Transverse colon (tissue), 4 donors: ENCODE measurements at regions not wholly inside any gene's neighbourhood (a gene's known extent, or its start where the extent isn't known, plus 50 kb on each side); places are given as distances from the start of the nearest gene placed in this dataset.

Experiments
- DNase-seq: peaks from one replicate; pipeline ENCODE4 v3.0.0-alpha.2; 2019
- H3K27ac ChIP-seq, 4 donors: fragments of 200-600 bp; sonication (generic); 2 replicates each; pipeline ENCODE4 v1.5.1; 2016 to 2018; ENCODE audit warnings: inconsistent platforms in 4 of 4
- H3K27me3 ChIP-seq: fragments of 200-600 bp; sonication (generic); 2 replicates; pipeline ENCODE4 v1.5.1; 2017; ENCODE audit warnings: inconsistent platforms
- H3K36me3 ChIP-seq, 4 donors: fragments of 200-600 bp; sonication (generic); 2 replicates each; pipeline ENCODE4 v1.5.1; 2017 to 2019; ENCODE audit warnings: inconsistent platforms in 4 of 4
- H3K4me1 ChIP-seq, 4 donors: fragments of 200-600 bp; sonication (generic); 2 replicates each; pipeline ENCODE4 v1.5.1; 2017 to 2020; ENCODE audit warnings: inconsistent platforms in 4 of 4
- H3K4me3 ChIP-seq, 4 donors: fragments of 200-600 bp; sonication (generic); 1 replicate in 1 of 4; 2 replicates in 3 of 4; pipeline versions ENCODE4 v1.5.1 to v1.6.1; 2017 to 2019; ENCODE audit warnings: inconsistent platforms in 4 of 4
- H3K9me3 ChIP-seq, 2 donors: fragments of 200-600 bp; sonication (generic); 2 replicates each; pipeline ENCODE4 v1.5.1; 2017 to 2019; ENCODE audit warnings: inconsistent platforms in 2 of 2
- CTCF ChIP-seq, 5 experiments: fragments of 200-600 bp in 3 of 5; fragments of 450-650 bp in 2 of 5; sonication (generic) in 3 of 5; IDR thresholded peaks; 1 replicate in 2 of 5; 2 replicates in 3 of 5; pipeline ENCODE4 v1.5.1; 2016 to 2017; ENCODE audit warnings: antibody characterized with exemption in 5 of 5, inconsistent platforms in 3 of 5, mild to moderate bottlenecking in 2 of 5, moderate library complexity in 1 of 5
- EP300 ChIP-seq: sonication (generic); formaldehyde crosslinking; IDR thresholded peaks from one replicate; pipeline ENCODE4 v1.6.1; 2017; ENCODE audit warnings: antibody characterized with exemption, low read depth
- POLR2A ChIP-seq: fragments of 450-650 bp; IDR thresholded peaks from one replicate; pipeline ENCODE4 v1.6.1; 2016; ENCODE audit warnings: antibody characterized with exemption, mild to moderate bottlenecking, moderate library complexity
- POLR2AphosphoS5 ChIP-seq, 3 donors: sonication (generic); formaldehyde crosslinking; IDR thresholded peaks; one replicate each; pipeline ENCODE4 v1.6.1; 2016; ENCODE audit warnings: antibody characterized with exemption in 3 of 3
- WGBS, 2 donors: methylation state at CpG; one replicate each; pipeline ENCODE4 v1.1.5; 2018; ENCODE audit warnings: low coverage in 1 of 2; 5-methylcytosine and 5-hydroxymethylcytosine counted together
- in situ Hi-C, 4 donors: fragments of 200-750 bp; cut with MboI; loops; one replicate each; pipeline versions ENCODE4 v1.15.0 to v1.15.1; 2017; ENCODE audit warnings: low sequenced_read_pairs in 3 of 4, low pct_ligation_motif_present in 1 of 4, low pct_unique_long_range_greater_than_20kb in 1 of 4
- intact Hi-C: fragments of 100-400 bp; cut with DNase I; formaldehyde crosslinking; loops from one replicate; pipeline ENCODE4 v1.15.1; 2023; ENCODE audit warnings: low total_unique reads

GRCh38 chr3:31377045-31377642 lies 155.6 kb upstream of the STT3B start:
- Histone ChIP-seq H3K4me3 (no peak overlapping the region), H3K36me3 (no peaks in the 10 kb centered on the region), H3K4me1 (no peaks in the 10 kb centered on the region), H3K27ac (no peak overlapping the region), H3K9me3 (no peaks in the 10 kb centered on the region), H3K27me3 (no peaks in the 10 kb centered on the region)
- no peak for TF ChIP-seq POLR2AphosphoS5 (IDR thresholded peaks at IDR 0.05)
- TF ChIP-seq POLR2A: no peak
- no peak for TF ChIP-seq EP300
- TF ChIP-seq CTCF (IDR thresholded peaks at IDR 0.05): no peak
- in situ Hi-C loops (no loop called here), intact Hi-C loops (no loop called here)
- DNase-seq: no peak
- 60 to 61% methylated on average over 5 of the region's 5 CpGs for WGBS, 2 donors

- Histone ChIP-seq H3K36me3 (no peaks in the 10 kb centered on the region), H3K9me3 (no peaks in the 10 kb centered on the region), H3K4me3 (no peak overlapping the region), H3K27ac (no peak overlapping the region), H3K27me3 (no peaks in the 10 kb centered on the region), H3K4me1 (no peaks in the 10 kb centered on the region)
- in situ Hi-C loops: no loop called here
- TF ChIP-seq POLR2A (no peak), POLR2AphosphoS5 (IDR thresholded peaks at IDR 0.05) (no peak), EP300 (no peak), CTCF (IDR thresholded peaks at IDR 0.05) (no peak)
- DNase-seq: no peak
- WGBS, 2 donors: 89 to 92% methylated on average over 1 of the region's 1 CpG
- intact Hi-C loops: no loop called here
Measured at GRCh38 chr3:31378231-31378630, 154.5 kb upstream of the STT3B start.

- no peak overlapping the region for H3K4me3 ChIP-seq
- 94 to 95% methylated on average over 2 of the region's 2 CpGs for WGBS, 2 donors
- H3K4me1 ChIP-seq: no peaks in the 10 kb centered on the region
- TF ChIP-seq POLR2A (no peak), EP300 (no peak), POLR2AphosphoS5 (IDR thresholded peaks at IDR 0.05) (no peak), CTCF (IDR thresholded peaks at IDR 0.05) (no peak)
- no peaks in the 10 kb centered on the region for H3K9me3 ChIP-seq
- H3K36me3 ChIP-seq: no peaks in the 10 kb centered on the region
- no peak for DNase-seq
- in situ Hi-C loops (no loop called here), intact Hi-C loops (no loop called here)
- H3K27ac ChIP-seq: no peak overlapping the region
- no peaks in the 10 kb centered on the region for H3K27me3 ChIP-seq
Measured at GRCh38 chr3:31379598-31379997, 153.1 kb upstream of the STT3B start.

- H3K9me3 ChIP-seq: no peaks in the 10 kb centered on the region
- H3K27ac ChIP-seq: no peak overlapping the region
- intact Hi-C loops: no loop called here
- WGBS, 2 donors: 60 to 74% methylated on average over 1 of the region's 1 CpG
- no peak for DNase-seq
- no peaks in the 10 kb centered on the region for H3K4me1 ChIP-seq
- in situ Hi-C loops: no loop called here
- no peak overlapping the region for H3K4me3 ChIP-seq
- H3K36me3 ChIP-seq: no peaks in the 10 kb centered on the region
- TF ChIP-seq POLR2A (no peak), CTCF (IDR thresholded peaks at IDR 0.05) (no peak), EP300 (no peak), POLR2AphosphoS5 (IDR thresholded peaks at IDR 0.05) (no peak)
- H3K27me3 ChIP-seq: no peaks in the 10 kb centered on the region
Measured at GRCh38 chr3:31382856-31383255, 149.9 kb upstream of the STT3B start.
